CD14-positive monocyte (primary cell): ENCODE measurements at regions not wholly inside any gene's neighbourhood (a gene's known extent, or its start where the extent isn't known, plus 50 kb on each side); places are given as distances from the start of the nearest gene placed in this dataset.
"Not testable (repeated sequence)": the region's sequence is repeated elsewhere in the genome, so short reads cannot be mapped to it uniquely, and the experiment has no call there.

Source experiments
- DNase-seq, 3 donors: peaks; one replicate each; pipeline ENCODE4 v3.0.0-alpha.2; 2011 to 2022
- H2AFZ ChIP-seq: 2 replicates; pipeline ENCODE4 v1.6.0; 2012; ENCODE audit warnings: mild to moderate bottlenecking, low read depth, low read length, inconsistent platforms; ENCODE audit not compliant: insufficient read depth, poor library complexity, severe bottlenecking
- H3K27ac ChIP-seq, 2 donors: 1 replicate in 1 of 2; 2 replicates in 1 of 2; pipeline ENCODE4 v1.5.1; 2012 to 2013; ENCODE audit warnings: low read length in 2 of 2, control low read depth in 1 of 2, inconsistent platforms in 1 of 2, low read depth in 1 of 2, mild to moderate bottlenecking in 1 of 2
- H3K27me3 ChIP-seq, 2 donors: one replicate each; pipeline versions ENCODE4 v1.6.0 to v1.6.1; 2011 to 2013; ENCODE audit warnings: low read length in 2 of 2; ENCODE audit not compliant: control insufficient read depth in 2 of 2, insufficient read depth in 2 of 2
- H3K36me3 ChIP-seq, 2 donors: replicated peaks in 1 of 2; 1 replicate in 1 of 2; 2 replicates in 1 of 2; pipeline versions ENCODE4 v1.5.1 to v1.6.1; 2012 to 2013; ENCODE audit warnings: low read length in 2 of 2, control low read depth in 1 of 2, inconsistent platforms in 1 of 2, mild to moderate bottlenecking in 1 of 2; ENCODE audit not compliant: insufficient read depth in 2 of 2, control insufficient read depth in 1 of 2
- H3K4me1 ChIP-seq, 2 donors: 1 replicate in 1 of 2; 2 replicates in 1 of 2; pipeline versions ENCODE4 v1.5.1 to v1.6.1; 2012 to 2013; ENCODE audit warnings: low read length in 2 of 2, control low read depth in 1 of 2, inconsistent platforms in 1 of 2, mild to moderate bottlenecking in 1 of 2, moderate library complexity in 1 of 2; ENCODE audit not compliant: insufficient read depth in 2 of 2, control insufficient read depth in 1 of 2
- H3K4me2 ChIP-seq: replicated peaks from 2 replicates; pipeline ENCODE3; 2012; ENCODE audit warnings: low read length, moderate library complexity, mild to moderate bottlenecking; ENCODE audit not compliant: poor library complexity, severe bottlenecking; ENCODE audit errors: extremely low read depth
- H3K4me3 ChIP-seq, 3 experiments: fragments of 200-600 bp in 1 of 3; sonication (generic) in 1 of 3; replicated peaks in 1 of 3; 1 replicate in 2 of 3; 2 replicates in 1 of 3; pipeline ENCODE4 v1.5.1; 2011 to 2013; ENCODE audit warnings: low read length in 3 of 3, mild to moderate bottlenecking in 3 of 3, control low read depth in 2 of 3, low read depth in 2 of 3, inconsistent platforms in 1 of 3, moderate library complexity in 1 of 3
- H3K79me2 ChIP-seq: 2 replicates; pipeline ENCODE4 v1.6.0; 2012; ENCODE audit warnings: mild to moderate bottlenecking, control low read depth, inconsistent platforms, low read length, moderate library complexity; ENCODE audit not compliant: insufficient read depth
- H3K9ac ChIP-seq: 2 replicates; pipeline ENCODE4 v1.6.0; 2017; ENCODE audit warnings: low read length, mild to moderate bottlenecking; ENCODE audit not compliant: insufficient read depth, poor library complexity, severe bottlenecking
- H3K9me3 ChIP-seq, 2 donors: replicated peaks in 1 of 2; 1 replicate in 1 of 2; 2 replicates in 1 of 2; pipeline versions ENCODE4 v1.5.1 to v1.6.1; 2012 to 2013; ENCODE audit warnings: low read length in 2 of 2, control low read depth in 1 of 2; ENCODE audit not compliant: control insufficient read depth in 1 of 2, insufficient read depth in 1 of 2
- H4K20me1 ChIP-seq: 2 replicates; pipeline ENCODE4 v1.6.0; 2012; ENCODE audit warnings: mild to moderate bottlenecking, low read length, control low read depth, moderate library complexity; ENCODE audit not compliant: insufficient read depth
- H3K27ac Mint-ChIP-seq, 7 donors: one replicate each; pipeline ENCODE4 v1.8.0; 2020; ENCODE audit warnings: mild to moderate bottlenecking in 7 of 7, mixed read lengths in 7 of 7, moderate library complexity in 6 of 7, inconsistent platforms in 2 of 7
- H3K27me3 Mint-ChIP-seq, 3 donors: one replicate each; pipeline ENCODE4 v1.8.0; 2021 to 2022; ENCODE audit warnings: low read depth in 3 of 3, mild to moderate bottlenecking in 3 of 3, mixed read lengths in 3 of 3, moderate library complexity in 3 of 3, inconsistent platforms in 1 of 3
- H3K36me3 Mint-ChIP-seq, 2 donors: one replicate each; pipeline ENCODE4 v1.8.0; 2020; ENCODE audit warnings: mixed read lengths in 2 of 2, inconsistent platforms in 1 of 2, mild to moderate bottlenecking in 1 of 2
- H3K4me1 Mint-ChIP-seq: one replicate; pipeline ENCODE4 v1.8.0; 2020; ENCODE audit warnings: mild to moderate bottlenecking, mixed read lengths
- H3K4me3 Mint-ChIP-seq, 2 donors: one replicate each; pipeline ENCODE4 v1.8.0; 2020; ENCODE audit warnings: mild to moderate bottlenecking in 2 of 2, mixed read lengths in 2 of 2, moderate library complexity in 1 of 2
- H3K9me3 Mint-ChIP-seq, 7 donors: one replicate each; pipeline ENCODE4 v1.8.0; 2020 to 2022; ENCODE audit warnings: mixed read lengths in 7 of 7, mild to moderate bottlenecking in 6 of 7, moderate library complexity in 6 of 7, inconsistent platforms in 2 of 7
- WGBS: methylation state at CpG from one replicate; pipeline ENCODE4 v1.1.5; 2013; ENCODE audit warnings: missing lambda C conversion rate; ENCODE audit not compliant: insufficient coverage; 5-methylcytosine and 5-hydroxymethylcytosine counted together
- intact Hi-C, 2 donors: fragments of 100-400 bp; cut with micrococcal nuclease; formaldehyde crosslinking; loops; one replicate each; pipeline versions ENCODE4 v1.15.0 to v1.15.1; 2023

DNA sequence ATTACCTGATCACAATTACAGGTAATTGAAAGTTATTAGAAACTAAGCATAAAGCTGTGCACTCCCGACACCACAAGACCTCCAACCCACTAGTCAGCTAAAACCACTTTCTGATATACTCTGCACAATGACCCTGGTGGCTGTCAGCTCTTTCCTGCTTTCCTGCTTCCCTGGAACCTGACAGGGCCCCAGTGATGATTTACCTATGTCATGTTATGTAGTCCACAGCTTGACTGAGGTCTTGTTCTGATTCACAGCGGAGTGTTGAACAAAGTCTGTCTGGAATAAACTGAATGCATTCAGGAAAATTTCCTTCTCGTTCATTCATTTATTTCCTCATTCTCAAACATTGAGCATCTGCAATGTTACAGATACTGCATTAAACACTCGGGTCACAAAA is 136.5 kb downstream of the SPDYE17 start:
- H3K4me3 Mint-ChIP-seq, H3K9ac ChIP-seq, H3K79me2 ChIP-seq, H3K27ac Mint-ChIP-seq, H4K20me1 ChIP-seq, H3K4me1 ChIP-seq, H3K9me3 Mint-ChIP-seq, H3K27me3 ChIP-seq, H3K9me3 ChIP-seq, H3K4me2 ChIP-seq, H3K4me1 Mint-ChIP-seq, intact Hi-C loops, H2AFZ ChIP-seq, H3K36me3 ChIP-seq, DNase-seq, H3K36me3 Mint-ChIP-seq, H3K27me3 Mint-ChIP-seq, H3K4me3 ChIP-seq, H3K27ac ChIP-seq: not testable (repeated sequence)
- no CpG with 5 or more reads among the region's 4 CpGs for WGBS

DNA sequence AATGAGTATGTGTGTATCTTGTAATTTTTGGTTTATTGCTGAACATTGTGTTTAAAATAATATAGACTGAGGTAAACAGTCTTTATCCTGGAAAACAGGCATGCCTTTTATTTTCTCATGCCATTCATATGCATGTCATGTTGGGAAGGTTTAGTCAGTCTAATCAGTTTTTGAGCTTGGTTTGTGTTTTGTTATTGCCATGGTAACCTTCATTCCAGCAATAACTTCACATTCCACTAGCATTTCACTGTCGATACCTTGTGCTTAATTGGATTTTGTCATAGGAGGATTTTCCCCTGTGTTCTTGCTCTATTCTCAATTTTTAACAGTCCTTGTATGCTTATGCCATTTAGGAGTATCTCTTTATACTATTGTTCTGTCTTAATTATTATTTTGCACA is 140.4 kb downstream of the SPDYE17 start:
- no CpG with 5 or more reads among the region's 1 CpG for WGBS
- H3K4me3 Mint-ChIP-seq, H3K9me3 Mint-ChIP-seq, H4K20me1 ChIP-seq, H3K4me1 ChIP-seq, H3K27me3 Mint-ChIP-seq, H3K27me3 ChIP-seq, H3K79me2 ChIP-seq, H3K4me1 Mint-ChIP-seq, H3K4me3 ChIP-seq, H3K36me3 ChIP-seq, H3K4me2 ChIP-seq, intact Hi-C loops, H3K27ac ChIP-seq, H3K9me3 ChIP-seq, H3K27ac Mint-ChIP-seq, H3K36me3 Mint-ChIP-seq, H3K9ac ChIP-seq, H2AFZ ChIP-seq, DNase-seq: not testable (repeated sequence)

DNA sequence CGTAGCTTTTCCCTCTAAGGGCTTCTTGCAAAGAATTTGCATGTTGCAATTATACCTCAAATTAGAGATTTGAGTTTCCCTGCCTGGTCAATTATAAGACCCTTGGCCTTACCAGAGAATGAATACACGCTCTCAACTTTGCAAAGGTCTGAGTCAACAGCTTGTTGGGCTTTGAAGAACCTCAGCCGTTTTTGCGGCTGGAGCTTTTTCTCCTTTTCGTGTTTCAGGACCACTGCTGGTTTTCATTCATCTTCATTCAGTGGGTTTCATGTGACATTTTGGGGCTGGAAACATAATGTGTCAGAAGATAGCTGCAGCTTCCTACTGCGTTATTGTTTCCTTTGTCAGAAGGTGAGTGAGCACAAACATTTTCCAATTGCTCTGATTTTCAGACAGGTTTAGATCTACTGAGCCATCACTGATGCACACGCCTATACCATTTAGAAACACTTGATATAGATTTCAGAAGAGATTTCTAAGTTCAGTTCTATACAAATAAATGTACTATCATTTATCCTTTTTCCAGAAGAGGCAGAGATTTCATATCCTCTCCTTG is 152.3 kb downstream of the SPDYE17 start:
- H3K27ac ChIP-seq, H3K4me1 Mint-ChIP-seq: not testable (repeated sequence)

DNA sequence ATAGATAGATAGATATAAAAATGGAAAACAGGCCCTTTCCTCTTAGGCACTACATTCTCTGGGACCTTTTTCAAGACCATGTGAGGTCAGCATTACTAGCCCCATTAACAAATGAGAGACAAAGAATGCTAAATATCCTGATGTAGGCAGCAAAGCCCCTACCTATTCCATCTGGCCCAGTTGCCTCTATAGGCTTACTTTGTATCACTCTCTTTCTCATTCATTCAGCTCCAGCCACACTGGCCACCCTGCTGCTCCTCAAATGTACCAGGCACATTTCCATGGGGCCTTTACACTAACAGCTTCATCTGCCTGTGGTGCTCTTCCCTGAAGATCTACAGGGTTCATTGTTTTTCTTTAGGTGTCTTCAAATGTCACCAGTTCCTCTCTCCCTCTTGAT is 156.4 kb downstream of the SPDYE17 start:
- H3K4me2 ChIP-seq, H3K36me3 ChIP-seq, H2AFZ ChIP-seq, H3K4me1 ChIP-seq, H3K27me3 Mint-ChIP-seq, H4K20me1 ChIP-seq, H3K4me3 ChIP-seq, intact Hi-C loops, H3K27ac Mint-ChIP-seq, H3K9me3 Mint-ChIP-seq, H3K9me3 ChIP-seq, H3K9ac ChIP-seq, H3K79me2 ChIP-seq, H3K27ac ChIP-seq, H3K27me3 ChIP-seq, H3K36me3 Mint-ChIP-seq, H3K4me3 Mint-ChIP-seq, DNase-seq, H3K4me1 Mint-ChIP-seq: not testable (repeated sequence)

More for the DNA sequence above, 152.3 kb downstream of the SPDYE17 start:
- H3K9me3 Mint-ChIP-seq, H3K36me3 Mint-ChIP-seq, H3K4me2 ChIP-seq, H3K9ac ChIP-seq, H3K27me3 Mint-ChIP-seq, H3K4me3 ChIP-seq, H3K79me2 ChIP-seq, H2AFZ ChIP-seq, H3K36me3 ChIP-seq, H3K4me3 Mint-ChIP-seq, H3K27me3 ChIP-seq, intact Hi-C loops, H3K27ac Mint-ChIP-seq, H4K20me1 ChIP-seq, H3K4me1 ChIP-seq, DNase-seq, H3K9me3 ChIP-seq: not testable (repeated sequence)
- WGBS = 100% methylated on average over 1 of the region's 7 CpGs
